HG02981 (cell line): ENCODE measurements at regions not wholly inside any gene's neighbourhood (a gene's known extent, or its start where the extent isn't known, plus 50 kb on each side); places are given as distances from the start of the nearest gene placed in this dataset.
A peak's percentile ranks its signal among the peaks of the same experiment; 100 is the strongest.
"Not testable (repeated sequence)": the region's sequence is repeated elsewhere in the genome, so short reads cannot be mapped to it uniquely, and the experiment has no call there.

ENCODE experiments used
- ATAC-seq: cut with Tn5 transposase; IDR thresholded peaks from one replicate; pipeline ENCODE4 v1.9.1; 2021; ENCODE audit warnings: mild to moderate bottlenecking, moderate library complexity; ENCODE audit not compliant: unreplicated experiment

GRCh38 chr5:100398815-100399214, 136.4 kb upstream of the FAM174A start:
- not testable (repeated sequence) for ATAC-seq

- ATAC-seq: not testable (repeated sequence)
Observed at GRCh38 chr5:100379254-100379858, 155.8 kb upstream of the FAM174A start.

- not testable (repeated sequence) for ATAC-seq
Observed at GRCh38 chr5:100364757-100365478, 170.3 kb upstream of the FAM174A start.

- ATAC-seq: not testable (repeated sequence)
Observed at GRCh38 chr5:100364343-100364742, 170.8 kb upstream of the FAM174A start.

GRCh38 chr5:100359998-100360397, 175.2 kb upstream of the FAM174A start:
- not testable (repeated sequence) for ATAC-seq

GRCh38 chr5:100346269-100346668, 188.9 kb upstream of the FAM174A start:
- not testable (repeated sequence) for ATAC-seq

GRCh38 chr5:100341485-100341884, 193.7 kb upstream of the FAM174A start:
- ATAC-seq: not testable (repeated sequence)

GRCh38 chr5:100322483-100322882, 212.7 kb upstream of the FAM174A start:
- no peak for ATAC-seq

GRCh38 chr5:100319885-100320284, 215.3 kb upstream of the FAM174A start:
- ATAC-seq: no peak

- no peak for ATAC-seq
Observed at GRCh38 chr5:100313657-100314056, 221.5 kb upstream of the FAM174A start.

GRCh38 chr5:100311806-100312205, 223.4 kb upstream of the FAM174A start:
- no peak for ATAC-seq

- ATAC-seq: no peak
Observed at GRCh38 chr5:100306000-100306399, 229.2 kb upstream of the FAM174A start.

- ATAC-seq: no peak
Observed at GRCh38 chr5:100303216-100303615, 232.0 kb upstream of the FAM174A start.

GRCh38 chr5:100299261-100299660, 235.9 kb upstream of the FAM174A start:
- no peak for ATAC-seq

- ATAC-seq: no peak
Observed at GRCh38 chr5:100276071-100276470, 259.1 kb upstream of the FAM174A start.

- no peak for ATAC-seq
Observed at GRCh38 chr5:100275631-100276030, 259.5 kb upstream of the FAM174A start.

- no peak for ATAC-seq
Observed at GRCh38 chr5:100273846-100274580, 261.2 kb upstream of the FAM174A start.

- ATAC-seq: peak; percentile 71
Observed at GRCh38 chr5:100270023-100270771, 265.0 kb upstream of the FAM174A start.

GRCh38 chr5:100260968-100261367, 274.2 kb upstream of the FAM174A start:
- no peak for ATAC-seq

- no peak for ATAC-seq
Observed at GRCh38 chr5:100252944-100253343, 282.2 kb upstream of the FAM174A start.

- no peak for ATAC-seq
Observed at GRCh38 chr5:100252037-100252436, 283.1 kb upstream of the FAM174A start.
